ENCODE measurements at regions not wholly inside any gene's neighbourhood (a gene's known extent, or its start where the extent isn't known, plus 50 kb on each side); places are given as distances from the start of the nearest gene placed in this dataset.
A peak's percentile ranks its signal among the peaks of the same experiment; 100 is the strongest.
"Not testable (repeated sequence)": the region's sequence is repeated elsewhere in the genome, so short reads cannot be mapped to it uniquely, and the experiment has no call there.

DNA sequence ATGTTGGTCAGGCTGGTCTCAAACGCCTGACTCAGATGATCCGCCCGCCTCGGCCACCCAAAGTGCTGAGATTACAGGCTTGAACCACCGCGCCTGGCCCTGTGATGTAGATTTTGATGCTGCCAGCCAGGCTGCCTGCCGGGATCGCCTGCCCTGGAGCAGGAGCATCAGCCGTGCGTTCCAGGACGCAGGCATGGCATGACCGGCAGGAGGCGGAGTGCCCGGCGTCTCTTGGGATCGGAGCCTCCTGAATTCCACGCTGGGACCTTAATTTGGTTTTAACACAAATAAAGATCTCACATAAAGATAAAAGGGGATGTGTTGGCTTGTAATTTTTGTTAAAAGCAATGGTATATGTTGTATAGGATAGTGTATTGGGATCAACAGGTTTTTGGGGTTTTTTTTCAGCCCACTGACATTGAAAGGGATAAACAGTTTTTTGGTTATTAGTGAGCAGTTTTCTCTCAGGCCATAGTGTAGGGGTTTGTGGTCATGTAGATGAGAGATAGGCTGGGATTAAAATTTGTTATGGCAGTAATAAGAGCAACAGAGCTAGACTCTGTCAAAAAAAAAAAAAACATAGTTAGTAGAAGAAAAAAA, 1406.4 kb downstream of the UQCRFS1 start:
- no peaks in the 10 kb centered on the region for H3K27me3 ChIP-seq
- no peaks in the 10 kb centered on the region for H3K4me1 ChIP-seq
- H3K4me3 ChIP-seq: no peak overlapping the region
- intact Hi-C loops (cut with DNase I): no loop called here
- DNase-seq: no peak
- no peaks in the 10 kb centered on the region for H3K36me3 ChIP-seq
- TF ChIP-seq POLR2A (IDR thresholded peaks at IDR 0.05): no peak
- TF ChIP-seq, protein P1, sequence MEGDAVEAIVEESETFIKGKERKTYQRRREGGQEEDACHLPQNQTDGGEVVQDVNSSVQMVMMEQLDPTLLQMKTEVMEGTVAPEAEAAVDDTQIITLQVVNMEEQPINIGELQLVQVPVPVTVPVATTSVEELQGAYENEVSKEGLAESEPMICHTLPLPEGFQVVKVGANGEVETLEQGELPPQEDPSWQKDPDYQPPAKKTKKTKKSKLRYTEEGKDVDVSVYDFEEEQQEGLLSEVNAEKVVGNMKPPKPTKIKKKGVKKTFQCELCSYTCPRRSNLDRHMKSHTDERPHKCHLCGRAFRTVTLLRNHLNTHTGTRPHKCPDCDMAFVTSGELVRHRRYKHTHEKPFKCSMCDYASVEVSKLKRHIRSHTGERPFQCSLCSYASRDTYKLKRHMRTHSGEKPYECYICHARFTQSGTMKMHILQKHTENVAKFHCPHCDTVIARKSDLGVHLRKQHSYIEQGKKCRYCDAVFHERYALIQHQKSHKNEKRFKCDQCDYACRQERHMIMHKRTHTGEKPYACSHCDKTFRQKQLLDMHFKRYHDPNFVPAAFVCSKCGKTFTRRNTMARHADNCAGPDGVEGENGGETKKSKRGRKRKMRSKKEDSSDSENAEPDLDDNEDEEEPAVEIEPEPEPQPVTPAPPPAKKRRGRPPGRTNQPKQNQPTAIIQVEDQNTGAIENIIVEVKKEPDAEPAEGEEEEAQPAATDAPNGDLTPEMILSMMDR (IDR thresholded peaks at IDR 0.05): no peak
- H3K9me3 ChIP-seq: no peaks in the 10 kb centered on the region
- no peak for ATAC-seq
- 95% methylated on average over 7 of the region's 17 CpGs for WGBS (ENCODE audit: insufficient coverage, low coverage, low lambda C conversion rate, missing lambda C conversion rate)
- no peak overlapping the region for H3K27ac ChIP-seq

GRCh38 chr19:27805848-27806247, 1407.1 kb downstream of the UQCRFS1 start:
- Histone ChIP-seq H3K4me1 (no peaks in the 10 kb centered on the region), H3K36me3 (no peaks in the 10 kb centered on the region), H3K27me3 (no peaks in the 10 kb centered on the region), H3K27ac (no peak overlapping the region), H3K9me3 (no peaks in the 10 kb centered on the region), H3K4me3 (no peak overlapping the region)
- TF ChIP-seq, protein P1 (IDR thresholded peaks at IDR 0.05): no peak
- no peak for TF ChIP-seq POLR2A (IDR thresholded peaks at IDR 0.05)
- DNase-seq: no peak
- ATAC-seq: no peak
- intact Hi-C loops (cut with DNase I): no loop called here
- WGBS (ENCODE audit: insufficient coverage, low coverage, low lambda C conversion rate, missing lambda C conversion rate): 79% methylated on average over 4 of the region's 19 CpGs

GRCh38 chr19:27802293-27802692, 1410.7 kb downstream of the UQCRFS1 start:
- H3K27me3 ChIP-seq; intact Hi-C loops (cut with DNase I); H3K4me1 ChIP-seq; ATAC-seq; H3K27ac ChIP-seq; DNase-seq; H3K4me3 ChIP-seq; H3K36me3 ChIP-seq; H3K9me3 ChIP-seq: not testable (repeated sequence)
- TF ChIP-seq, protein P1 (IDR thresholded peaks at IDR 0.05): peak in 3 of 4 donors; percentile 22 to 41 (median 36)
- WGBS (ENCODE audit: insufficient coverage, low coverage, low lambda C conversion rate, missing lambda C conversion rate): 73% methylated on average over 3 of the region's 15 CpGs

DNA sequence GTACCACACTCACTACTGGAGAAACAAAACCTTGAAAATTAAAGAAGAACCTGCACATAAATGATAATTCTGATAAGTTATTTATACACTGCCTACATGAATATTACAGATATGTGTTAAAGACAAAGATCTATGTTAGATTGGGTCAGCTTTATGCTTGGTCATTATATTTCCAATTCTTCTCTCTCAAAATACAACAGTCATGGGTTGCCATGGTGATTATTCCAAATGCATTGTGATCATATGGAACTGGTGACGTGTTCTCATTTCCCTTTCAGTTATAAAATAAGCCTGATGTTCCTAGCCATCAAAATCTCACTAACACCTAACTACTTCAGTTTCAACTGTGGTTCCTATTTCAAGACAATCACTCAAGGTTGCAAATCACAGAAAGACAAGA, 1416.4 kb downstream of the UQCRFS1 start:
- ATAC-seq (no peak), DNase-seq (no peak)
- no peaks in the 10 kb centered on the region for H3K9me3 ChIP-seq
- no peak overlapping the region for H3K4me3 ChIP-seq
- TF ChIP-seq, protein P1 (IDR thresholded peaks at IDR 0.05): no peak
- no peak for TF ChIP-seq POLR2A (IDR thresholded peaks at IDR 0.05)
- intact Hi-C loops (cut with DNase I): no loop called here
- WGBS (ENCODE audit: insufficient coverage, low coverage, low lambda C conversion rate, missing lambda C conversion rate): 100% methylated on average over 1 of the region's 1 CpG
- no peak overlapping the region for H3K27ac ChIP-seq
- H3K4me1 ChIP-seq: peaks cover 0 to 11% (median 3%) of the 10 kb centered on the region in 4 donors
- no peaks in the 10 kb centered on the region for H3K27me3 ChIP-seq
- H3K36me3 ChIP-seq: no peaks in the 10 kb centered on the region

- H3K4me1 ChIP-seq: peaks cover 0 to 11% (median 3%) of the 10 kb centered on the region in 4 donors
- intact Hi-C loops (cut with DNase I): no loop called here
- no peak for DNase-seq
- H3K4me3 ChIP-seq: no peak overlapping the region
- WGBS (ENCODE audit: insufficient coverage, low coverage, low lambda C conversion rate, missing lambda C conversion rate): 50% methylated on average over 2 of the region's 2 CpGs
- no peaks in the 10 kb centered on the region for H3K36me3 ChIP-seq
- TF ChIP-seq POLR2A (IDR thresholded peaks at IDR 0.05): no peak
- TF ChIP-seq, protein P1 (IDR thresholded peaks at IDR 0.05): no peak
- no peak overlapping the region for H3K27ac ChIP-seq
- H3K27me3 ChIP-seq: no peaks in the 10 kb centered on the region
- no peak for ATAC-seq
- H3K9me3 ChIP-seq: no peaks in the 10 kb centered on the region
Observed at GRCh38 chr19:27796073-27796472, 1416.9 kb downstream of the UQCRFS1 start.
